Nephron (organoid): ENCODE measurements at regions not wholly inside any gene's neighbourhood (a gene's known extent, or its start where the extent isn't known, plus 50 kb on each side); places are given as distances from the start of the nearest gene placed in this dataset.

Experiments used
- H3K27ac Mint-ChIP-seq, 3 experiments: 2 replicates each; pipeline ENCODE4 v1.8.0; 2020; ENCODE audit warnings: mixed read lengths in 3 of 3, mild to moderate bottlenecking in 2 of 3, moderate library complexity in 1 of 3
- H3K27me3 Mint-ChIP-seq: 2 replicates; pipeline ENCODE4 v1.8.0; 2021; ENCODE audit warnings: low read depth, mild to moderate bottlenecking, moderate library complexity, mixed read lengths
- H3K36me3 Mint-ChIP-seq: 2 replicates; pipeline ENCODE4 v1.8.0; 2020; ENCODE audit warnings: low read depth, mixed read lengths
- H3K4me1 Mint-ChIP-seq: 2 replicates; pipeline ENCODE4 v1.8.0; 2020; ENCODE audit warnings: mixed read lengths
- H3K4me3 Mint-ChIP-seq, 3 experiments: 2 replicates each; pipeline ENCODE4 v1.8.0; 2020; ENCODE audit warnings: mild to moderate bottlenecking in 3 of 3, mixed read lengths in 3 of 3, moderate library complexity in 2 of 3
- H3K9me3 Mint-ChIP-seq: 2 replicates; pipeline ENCODE4 v1.8.0; 2020; ENCODE audit warnings: mixed read lengths
- CTCF ChIP-seq, 3 experiments: fragments of 200-600 bp; sonication (generic); IDR thresholded peaks; one replicate each; pipeline ENCODE4 v1.5.0; 2021; ENCODE audit warnings: antibody characterized with exemption in 3 of 3; ENCODE audit not compliant: unreplicated experiment in 3 of 3

GRCh38 chr2:42878581-42878980 is 86.2 kb upstream of the HAAO start:
- H3K36me3 Mint-ChIP-seq: no peaks in the 10 kb centered on the region
- H3K27ac Mint-ChIP-seq: peak overlapping the region in 2 of 3 experiments; percentile 17 to 82
- no peak for TF ChIP-seq CTCF (IDR thresholded peaks at IDR 0.05; ENCODE audit: unreplicated experiment in 3 of 3)
- H3K9me3 Mint-ChIP-seq: peaks cover 2% of the 10 kb centered on the region
- H3K4me1 Mint-ChIP-seq: peaks cover 32% of the 10 kb centered on the region
- no peak overlapping the region for H3K4me3 Mint-ChIP-seq
- no peaks in the 10 kb centered on the region for H3K27me3 Mint-ChIP-seq

- Mint-ChIP-seq H3K9me3 (peaks cover 2% of the 10 kb centered on the region), H3K27me3 (no peaks in the 10 kb centered on the region), H3K27ac (no peak overlapping the region), H3K36me3 (no peaks in the 10 kb centered on the region), H3K4me3 (no peak overlapping the region), H3K4me1 (peaks cover 32% of the 10 kb centered on the region)
- no peak for TF ChIP-seq CTCF (IDR thresholded peaks at IDR 0.05; ENCODE audit: unreplicated experiment in 3 of 3)
These were observed 85.6 kb upstream of the HAAO start for GRCh38 chr2:42877936-42878335.

- no peak for TF ChIP-seq CTCF (IDR thresholded peaks at IDR 0.05; ENCODE audit: unreplicated experiment in 3 of 3)
- H3K4me1 Mint-ChIP-seq: peaks cover 36% of the 10 kb centered on the region
- H3K9me3 Mint-ChIP-seq: peaks cover 2% of the 10 kb centered on the region
- H3K36me3 Mint-ChIP-seq: no peaks in the 10 kb centered on the region
- H3K27me3 Mint-ChIP-seq: no peaks in the 10 kb centered on the region
- no peak overlapping the region for H3K27ac Mint-ChIP-seq
- no peak overlapping the region for H3K4me3 Mint-ChIP-seq
These were observed 85.1 kb upstream of the HAAO start for GRCh38 chr2:42877511-42877910.

GRCh38 chr2:42876326-42876751 is 84.0 kb upstream of the HAAO start:
- H3K27ac Mint-ChIP-seq: peak overlapping the region; percentile 37 to 65 (median 46)
- no peaks in the 10 kb centered on the region for H3K27me3 Mint-ChIP-seq
- no peaks in the 10 kb centered on the region for H3K36me3 Mint-ChIP-seq
- TF ChIP-seq CTCF (IDR thresholded peaks at IDR 0.05; ENCODE audit: unreplicated experiment in 3 of 3): no peak
- no peak overlapping the region for H3K4me3 Mint-ChIP-seq
- no peaks in the 10 kb centered on the region for H3K9me3 Mint-ChIP-seq
- H3K4me1 Mint-ChIP-seq: peaks cover 36% of the 10 kb centered on the region

- Mint-ChIP-seq H3K4me1 (peaks cover 33% of the 10 kb centered on the region), H3K27ac (peak overlapping the region in 2 of 3 experiments; percentile 46 to 65), H3K36me3 (no peaks in the 10 kb centered on the region), H3K27me3 (no peaks in the 10 kb centered on the region), H3K4me3 (no peak overlapping the region), H3K9me3 (no peaks in the 10 kb centered on the region)
- no peak for TF ChIP-seq CTCF (IDR thresholded peaks at IDR 0.05; ENCODE audit: unreplicated experiment in 3 of 3)
These were observed 83.5 kb upstream of the HAAO start for GRCh38 chr2:42875880-42876279.

GRCh38 chr2:42874949-42875801 is 82.8 kb upstream of the HAAO start:
- Mint-ChIP-seq H3K4me3 (no peak overlapping the region), H3K27me3 (no peaks in the 10 kb centered on the region), H3K36me3 (no peaks in the 10 kb centered on the region), H3K4me1 (peaks cover 27% of the 10 kb centered on the region), H3K27ac (peak overlapping the region; percentile 37 to 65 (median 46)), H3K9me3 (no peaks in the 10 kb centered on the region)
- no peak for TF ChIP-seq CTCF (IDR thresholded peaks at IDR 0.05; ENCODE audit: unreplicated experiment in 3 of 3)
